IMR-90 (cell line): ENCODE measurements at regions not wholly inside any gene's neighbourhood (a gene's known extent, or its start where the extent isn't known, plus 50 kb on each side); places are given as distances from the start of the nearest gene placed in this dataset.

Experiments
- ATAC-seq: fragments of 200-7000 bp; cut with Tn5 transposase; 2 replicates; pipeline ENCODE4 v1.9.1; 2020; ENCODE audit warnings: low read depth, mild to moderate bottlenecking, moderate library complexity
- BruUV-seq: library from RNA; stranded (reverse); fragments of 400-500 nt; replicated peaks from 2 replicates; lab custom pipeline; 2021; lab: Mats Ljungman, UMichigan
- CTCF ChIA-PET: fragments of 300-600 bp; formaldehyde crosslinking; extraction: SDS; loops from one replicate; lab custom pipeline; 2021; ENCODE audit warnings: antibody characterized with exemption; lab: Yijun Ruan, JAX
- POLR2A ChIA-PET: fragments of 300-600 bp; sonication (Branson Sonifier 250); formaldehyde crosslinking; loops from one replicate; lab custom pipeline; 2022; ENCODE audit warnings: antibody characterized with exemption; ENCODE audit not compliant: unreplicated experiment; lab: Charles Lee
- DNase-seq: peaks from one replicate; pipeline ENCODE4 v3.0.0; 2013
- H2AFZ ChIP-seq: replicated peaks from 2 replicates; pipeline ENCODE3; 2013; ENCODE audit warnings: low read length, mild to moderate bottlenecking; ENCODE audit not compliant: poor library complexity
- H2AK5ac ChIP-seq: 2 replicates; pipeline ENCODE4 v1.6.1; 2013; ENCODE audit warnings: low read depth, low read length, inconsistent platforms
- H2AK9ac ChIP-seq: replicated peaks from 2 replicates; pipeline ENCODE3; 2013; ENCODE audit warnings: mild to moderate bottlenecking, low read depth, low read length, moderate library complexity; ENCODE audit not compliant: poor library complexity
- H2BK120ac ChIP-seq: 2 replicates; pipeline ENCODE4 v1.6.1; 2013; ENCODE audit warnings: low read depth, low read length, inconsistent platforms
- H2BK15ac ChIP-seq: 3 replicates; pipeline ENCODE4 v1.6.1; 2013; ENCODE audit warnings: low read depth, low read length, inconsistent platforms
- H2BK20ac ChIP-seq: 2 replicates; pipeline ENCODE4 v1.6.1; 2013; ENCODE audit warnings: low read depth, mild to moderate bottlenecking, inconsistent platforms, low read length, moderate library complexity
- H2BK5ac ChIP-seq: 2 replicates; pipeline ENCODE4 v1.6.1; 2013; ENCODE audit warnings: mild to moderate bottlenecking, low read depth, low read length, inconsistent platforms; ENCODE audit not compliant: poor library complexity, severe bottlenecking
- H3K14ac ChIP-seq: replicated peaks from 2 replicates; pipeline ENCODE4 v1.6.1; 2013; ENCODE audit warnings: low read depth, low read length, inconsistent platforms
- H3K18ac ChIP-seq: 2 replicates; pipeline ENCODE4 v1.6.1; 2013; ENCODE audit warnings: low read depth, low read length, control low read depth
- H3K23ac ChIP-seq: 2 replicates; pipeline ENCODE4 v1.6.1; 2013; ENCODE audit warnings: low read depth, low read length, inconsistent platforms
- H3K27ac ChIP-seq: 2 replicates; pipeline ENCODE4 v1.5.1; 2013; ENCODE audit warnings: mild to moderate bottlenecking, control low read depth, low read length; ENCODE audit not compliant: insufficient read depth
- H3K27me3 ChIP-seq: 2 replicates; pipeline ENCODE4 v1.6.1; 2013; ENCODE audit warnings: low read length; ENCODE audit not compliant: control insufficient read depth, insufficient read depth
- H3K36me3 ChIP-seq: 2 replicates; pipeline ENCODE4 v1.6.1; 2013; ENCODE audit warnings: low read length, mixed read lengths; ENCODE audit not compliant: control insufficient read depth, insufficient read depth
- H3K4ac ChIP-seq: 2 replicates; pipeline ENCODE4 v1.6.1; 2013; ENCODE audit warnings: low read depth, low read length, inconsistent platforms
- H3K4me1 ChIP-seq: 2 replicates; pipeline ENCODE4 v1.6.1; 2013; ENCODE audit warnings: low read length, mixed read lengths; ENCODE audit not compliant: control insufficient read depth, insufficient read depth
- H3K4me2 ChIP-seq: 2 replicates; pipeline ENCODE4 v1.6.1; 2013; ENCODE audit warnings: low read depth, mild to moderate bottlenecking, control low read depth, low read length, moderate library complexity
- H3K4me3 ChIP-seq: 2 replicates; pipeline ENCODE4 v1.5.1; 2013; ENCODE audit warnings: low read depth, mild to moderate bottlenecking, control low read depth, low read length, moderate library complexity; ENCODE audit not compliant: insufficient read depth
- H3K56ac ChIP-seq: 2 replicates; pipeline ENCODE4 v1.6.1; 2013; ENCODE audit warnings: low read length, inconsistent platforms; ENCODE audit not compliant: insufficient read depth; ENCODE audit errors: extremely low read depth
- H3K79me1 ChIP-seq, 2 experiments: 2 replicates each; pipeline ENCODE4 v1.6.1; 2013; ENCODE audit warnings: low read length in 2 of 2, inconsistent platforms in 1 of 2, low read depth in 1 of 2
- H3K9ac ChIP-seq: 2 replicates; pipeline ENCODE4 v1.6.1; 2013; ENCODE audit warnings: low read depth, low read length, control low read depth
- H3K9me1 ChIP-seq: 2 replicates; pipeline ENCODE4 v1.6.1; 2013; ENCODE audit warnings: low read length, inconsistent platforms; ENCODE audit not compliant: insufficient read depth
- H3K9me3 ChIP-seq: 2 replicates; pipeline ENCODE4 v1.6.1; 2013; ENCODE audit warnings: low read length; ENCODE audit not compliant: control insufficient read depth, insufficient read depth
- H4K20me1 ChIP-seq: 2 replicates; pipeline ENCODE4 v1.6.1; 2013; ENCODE audit warnings: low read length, inconsistent platforms; ENCODE audit not compliant: insufficient read depth
- H4K5ac ChIP-seq: 2 replicates; pipeline ENCODE4 v1.6.1; 2013; ENCODE audit warnings: mild to moderate bottlenecking, low read depth, low read length, control low read depth
- H4K8ac ChIP-seq, 2 experiments: 2 replicates each; pipeline ENCODE4 v1.6.1; 2013; ENCODE audit warnings: low read depth in 2 of 2, low read length in 2 of 2, control low read depth in 1 of 2, inconsistent platforms in 1 of 2
- H4K91ac ChIP-seq: 2 replicates; pipeline ENCODE4 v1.6.1; 2013; ENCODE audit warnings: low read depth, low read length, inconsistent platforms; ENCODE audit not compliant: insufficient read depth
- BHLHE40 ChIP-seq: fragments of 150-350 bp; IDR thresholded peaks from 2 replicates; pipeline ENCODE4 v1.6.1; 2016; ENCODE audit warnings: mild to moderate bottlenecking, low read depth, low read length
- CEBPB ChIP-seq: IDR thresholded peaks from 2 replicates; pipeline ENCODE4 v1.6.1; 2012; ENCODE audit warnings: low read depth, low read length, improper control_type of control experiment
- CHD1 ChIP-seq: IDR thresholded peaks from 2 replicates; pipeline ENCODE4 v1.6.1; 2012; ENCODE audit warnings: low read depth, low read length, improper control_type of control experiment
- CTCF ChIP-seq: conservative IDR thresholded peaks from 2 replicates; pipeline ENCODE4 v1.5.1; 2012; ENCODE audit warnings: mild to moderate bottlenecking, low read depth, low read length, improper control_type of control experiment
- ELK1 ChIP-seq: fragments of 150-350 bp; IDR thresholded peaks from 2 replicates; pipeline ENCODE4 v1.6.1; 2016; ENCODE audit warnings: low read depth, mild to moderate bottlenecking, low read length, moderate library complexity, borderline replicate concordance
- FOS ChIP-seq: fragments of 150-350 bp; IDR thresholded peaks from 2 replicates; pipeline ENCODE4 v1.6.1; 2016; ENCODE audit warnings: low read depth, low read length
- MAFK ChIP-seq: IDR thresholded peaks from 2 replicates; pipeline ENCODE4 v1.6.1; 2012; ENCODE audit warnings: low read depth, low read length, improper control_type of control experiment
- MAZ ChIP-seq: IDR thresholded peaks from 2 replicates; pipeline ENCODE4 v1.6.1; 2012; ENCODE audit warnings: low read depth, mild to moderate bottlenecking, low read length, improper control_type of control experiment, moderate library complexity, borderline replicate concordance
- MXI1 ChIP-seq: IDR thresholded peaks from 2 replicates; pipeline ENCODE4 v1.6.1; 2012; ENCODE audit warnings: low read depth, mild to moderate bottlenecking, low read length, moderate library complexity, borderline replicate concordance
- NFE2L2 ChIP-seq: fragments of 150-350 bp; IDR thresholded peaks from 2 replicates; pipeline ENCODE4 v1.6.1; 2016; ENCODE audit warnings: low read depth, mild to moderate bottlenecking, low read length
- POLR2A ChIP-seq: IDR thresholded peaks from 2 replicates; pipeline ENCODE4 v1.6.1; 2012; ENCODE audit warnings: mild to moderate bottlenecking, low read depth, low read length
- RCOR1 ChIP-seq: IDR thresholded peaks from 2 replicates; pipeline ENCODE4 v1.6.1; 2012; ENCODE audit warnings: mild to moderate bottlenecking, low read length, improper control_type of control experiment; ENCODE audit not compliant: insufficient replicate concordance
- RFX5 ChIP-seq: IDR thresholded peaks from 2 replicates; pipeline ENCODE4 v1.8.0; 2012; ENCODE audit warnings: low read depth, mild to moderate bottlenecking, low read length, moderate library complexity
- WGBS, 2 experiments: methylation state at CpG; one replicate each; pipeline versions ENCODE4 v1.1.5 to v1.1.7; 2013; ENCODE audit warnings: missing lambda C conversion rate in 2 of 2; ENCODE audit not compliant: insufficient read length in 1 of 2; ENCODE audit errors: extremely low coverage in 2 of 2; 5-methylcytosine and 5-hydroxymethylcytosine counted together
- dilution Hi-C: fragments of 300-500 bp; cut with HindIII; formaldehyde crosslinking; loops from one replicate; pipeline ENCODE4 v1.14.3; 2018; ENCODE audit warnings: low sequenced_read_pairs; ENCODE audit not compliant: unreplicated experiment
- in situ Hi-C: fragments of 300-500 bp; cut with MboI; formaldehyde crosslinking; loops from 3 replicates; pipeline ENCODE4 v1.14.3; 2019; ENCODE audit warnings: low sequenced_read_pairs, inconsistent platforms, mixed read lengths
- intact Hi-C: fragments of 100-400 bp; cut with micrococcal nuclease; formaldehyde crosslinking; loops from 2 replicates; pipeline ENCODE4 v1.10.0; 2022

- no peak for ATAC-seq
- H3K9me3 ChIP-seq = no peaks in the 10 kb centered on the region
- H2AK5ac ChIP-seq = no peak overlapping the region
- H3K4me1 ChIP-seq = peaks cover 3% of the 10 kb centered on the region; the same call in 1 of the 2 replicates
- dilution Hi-C loops (no loop called here), in situ Hi-C loops (no loop called here), intact Hi-C loops (no loop called here)
- H2BK20ac ChIP-seq = no peak overlapping the region
- no peak overlapping the region for H3K23ac ChIP-seq
- no peaks in the 10 kb centered on the region for H3K36me3 ChIP-seq
- BruUV-seq = no TSS peak
- no peak overlapping the region for H2BK120ac ChIP-seq
- no peaks in the 10 kb centered on the region; the same call in 1 of the 2 replicates for H3K9me1 ChIP-seq
- peaks cover 10% of the 10 kb centered on the region for H3K27me3 ChIP-seq
- ChIA-PET CTCF (no interaction called here), POLR2A (no interaction called here)
- TF ChIP-seq NFE2L2 = no peak
- TF ChIP-seq MAFK = no peak
- no peak for TF ChIP-seq POLR2A
- TF ChIP-seq CTCF = no peak
- no peak for TF ChIP-seq CEBPB
- TF ChIP-seq CHD1 = no peak
- no peak for TF ChIP-seq MXI1
- TF ChIP-seq RFX5 = no peak
- no peak for TF ChIP-seq MAZ
- TF ChIP-seq BHLHE40 = no peak
- TF ChIP-seq ELK1 = no peak
- TF ChIP-seq RCOR1 = no peak
- TF ChIP-seq FOS = no peak
- no peak overlapping the region for H3K9ac ChIP-seq
- no peak overlapping the region for H2BK15ac ChIP-seq
- H4K8ac ChIP-seq = no peak overlapping the region
- no peak overlapping the region for H3K4me3 ChIP-seq
- no peak overlapping the region for H4K5ac ChIP-seq
- H3K4me2 ChIP-seq = no peak overlapping the region
- no peak overlapping the region for H2AFZ ChIP-seq
- no peak overlapping the region for H3K4ac ChIP-seq
- no peak overlapping the region for H4K91ac ChIP-seq
- no peak overlapping the region for H2BK5ac ChIP-seq
- no peak overlapping the region for H3K18ac ChIP-seq
- H2AK9ac ChIP-seq = peak overlapping the region; percentile 34
- no peak overlapping the region for H3K56ac ChIP-seq
- no peak for DNase-seq
- no peaks in the 10 kb centered on the region; the same call in 1 of the 2 replicates for H4K20me1 ChIP-seq
- 67% methylated on average over 1 of the region's 8 CpGs; no CpG with 5 or more reads in 1 of the 2 experiments for WGBS, 2 experiments
- H3K14ac ChIP-seq = no peak overlapping the region
- no peak overlapping the region for H3K27ac ChIP-seq
- no peaks in the 10 kb centered on the region for H3K79me1 ChIP-seq
Observed at GRCh38 chr3:127041933-127042332, 59.0 kb downstream of the PLXNA1 start.
